ENCODE measurements at regions not wholly inside any gene's neighbourhood (a gene's known extent, or its start where the extent isn't known, plus 50 kb on each side); places are given as distances from the start of the nearest gene placed in this dataset.
"Not testable (repeated sequence)": the region's sequence is repeated elsewhere in the genome, so short reads cannot be mapped to it uniquely, and the experiment has no call there.

GRCh38 chr1:146581229-146581628 lies 352.4 kb upstream of the NOTCH2NLA start:
- no CpG with 5 or more reads among the region's 1 CpG for WGBS (ENCODE audit: insufficient coverage)
- H3K9me3 Mint-ChIP-seq; H3K9me3 ChIP-seq (replicated peaks in 1 of 2; ENCODE audit: control insufficient read depth in 1 of 2, insufficient read depth in 1 of 2, low read length in 2 of 2); H3K4me1 Mint-ChIP-seq; H3K27me3 ChIP-seq (ENCODE audit: control insufficient read depth in 2 of 2, insufficient read depth in 2 of 2, low read length in 2 of 2); H3K27me3 Mint-ChIP-seq (ENCODE audit: low read depth in 3 of 3); intact Hi-C loops (cut with micrococcal nuclease); H4K20me1 ChIP-seq (ENCODE audit: insufficient read depth, low read length); H3K36me3 ChIP-seq (replicated peaks in 1 of 2; ENCODE audit: control insufficient read depth in 1 of 2, insufficient read depth in 2 of 2, low read length in 2 of 2); H3K4me1 ChIP-seq (ENCODE audit: control insufficient read depth in 1 of 2, insufficient read depth in 2 of 2, low read length in 2 of 2); H3K79me2 ChIP-seq (ENCODE audit: insufficient read depth, low read length); DNase-seq; H3K36me3 Mint-ChIP-seq; H2AFZ ChIP-seq (ENCODE audit: insufficient read depth, low read depth, low read length, poor library complexity, severe bottlenecking); H3K9ac ChIP-seq (ENCODE audit: insufficient read depth, low read length, poor library complexity, severe bottlenecking); H3K4me3 Mint-ChIP-seq; H3K27ac ChIP-seq (ENCODE audit: low read depth in 1 of 2, low read length in 2 of 2); H3K4me2 ChIP-seq (replicated peaks; ENCODE audit: extremely low read depth, low read length, poor library complexity, severe bottlenecking); H3K27ac Mint-ChIP-seq; H3K4me3 ChIP-seq (replicated peaks in 1 of 3; ENCODE audit: low read depth in 2 of 3, low read length in 3 of 3): not testable (repeated sequence)

GRCh38 chr1:146567541-146567940 lies 338.7 kb upstream of the NOTCH2NLA start:
- H3K27ac Mint-ChIP-seq; intact Hi-C loops (cut with micrococcal nuclease); H2AFZ ChIP-seq (ENCODE audit: insufficient read depth, low read depth, low read length, poor library complexity, severe bottlenecking); H3K4me3 ChIP-seq (replicated peaks in 1 of 3; ENCODE audit: low read depth in 2 of 3, low read length in 3 of 3); H3K9me3 Mint-ChIP-seq; H3K4me2 ChIP-seq (replicated peaks; ENCODE audit: extremely low read depth, low read length, poor library complexity, severe bottlenecking); H3K79me2 ChIP-seq (ENCODE audit: insufficient read depth, low read length); H3K4me1 Mint-ChIP-seq; H3K27me3 Mint-ChIP-seq (ENCODE audit: low read depth in 3 of 3); H3K4me1 ChIP-seq (ENCODE audit: control insufficient read depth in 1 of 2, insufficient read depth in 2 of 2, low read length in 2 of 2); H4K20me1 ChIP-seq (ENCODE audit: insufficient read depth, low read length); H3K9me3 ChIP-seq (replicated peaks in 1 of 2; ENCODE audit: control insufficient read depth in 1 of 2, insufficient read depth in 1 of 2, low read length in 2 of 2); H3K36me3 Mint-ChIP-seq; H3K27me3 ChIP-seq (ENCODE audit: control insufficient read depth in 2 of 2, insufficient read depth in 2 of 2, low read length in 2 of 2); H3K27ac ChIP-seq (ENCODE audit: low read depth in 1 of 2, low read length in 2 of 2); H3K36me3 ChIP-seq (replicated peaks in 1 of 2; ENCODE audit: control insufficient read depth in 1 of 2, insufficient read depth in 2 of 2, low read length in 2 of 2); DNase-seq; H3K9ac ChIP-seq (ENCODE audit: insufficient read depth, low read length, poor library complexity, severe bottlenecking); H3K4me3 Mint-ChIP-seq: not testable (repeated sequence)
- no CpG with 5 or more reads among the region's 2 CpGs for WGBS (ENCODE audit: insufficient coverage)

GRCh38 chr1:146558032-146558431 lies 329.2 kb upstream of the NOTCH2NLA start:
- H4K20me1 ChIP-seq (ENCODE audit: insufficient read depth, low read length); H3K79me2 ChIP-seq (ENCODE audit: insufficient read depth, low read length); H3K27me3 ChIP-seq (ENCODE audit: control insufficient read depth in 2 of 2, insufficient read depth in 2 of 2, low read length in 2 of 2); H3K4me3 Mint-ChIP-seq; H3K4me1 ChIP-seq (ENCODE audit: control insufficient read depth in 1 of 2, insufficient read depth in 2 of 2, low read length in 2 of 2); H2AFZ ChIP-seq (ENCODE audit: insufficient read depth, low read depth, low read length, poor library complexity, severe bottlenecking); H3K27ac Mint-ChIP-seq; H3K4me1 Mint-ChIP-seq; DNase-seq; H3K27ac ChIP-seq (ENCODE audit: low read depth in 1 of 2, low read length in 2 of 2); H3K36me3 Mint-ChIP-seq; H3K4me2 ChIP-seq (replicated peaks; ENCODE audit: extremely low read depth, low read length, poor library complexity, severe bottlenecking); H3K9me3 ChIP-seq (replicated peaks in 1 of 2; ENCODE audit: control insufficient read depth in 1 of 2, insufficient read depth in 1 of 2, low read length in 2 of 2); intact Hi-C loops (cut with micrococcal nuclease); H3K9ac ChIP-seq (ENCODE audit: insufficient read depth, low read length, poor library complexity, severe bottlenecking); H3K27me3 Mint-ChIP-seq (ENCODE audit: low read depth in 3 of 3); H3K4me3 ChIP-seq (replicated peaks in 1 of 3; ENCODE audit: low read depth in 2 of 3, low read length in 3 of 3); H3K9me3 Mint-ChIP-seq; H3K36me3 ChIP-seq (replicated peaks in 1 of 2; ENCODE audit: control insufficient read depth in 1 of 2, insufficient read depth in 2 of 2, low read length in 2 of 2): not testable (repeated sequence)
- no CpG with 5 or more reads among the region's 3 CpGs for WGBS (ENCODE audit: insufficient coverage)

GRCh38 chr1:146556405-146556804 lies 327.6 kb upstream of the NOTCH2NLA start:
- H3K27ac ChIP-seq (ENCODE audit: low read depth in 1 of 2, low read length in 2 of 2); H3K9me3 ChIP-seq (replicated peaks in 1 of 2; ENCODE audit: control insufficient read depth in 1 of 2, insufficient read depth in 1 of 2, low read length in 2 of 2); H3K9ac ChIP-seq (ENCODE audit: insufficient read depth, low read length, poor library complexity, severe bottlenecking); H3K36me3 Mint-ChIP-seq; H3K27ac Mint-ChIP-seq; H3K27me3 Mint-ChIP-seq (ENCODE audit: low read depth in 3 of 3); H3K36me3 ChIP-seq (replicated peaks in 1 of 2; ENCODE audit: control insufficient read depth in 1 of 2, insufficient read depth in 2 of 2, low read length in 2 of 2); H3K9me3 Mint-ChIP-seq; H2AFZ ChIP-seq (ENCODE audit: insufficient read depth, low read depth, low read length, poor library complexity, severe bottlenecking); H3K4me3 ChIP-seq (replicated peaks in 1 of 3; ENCODE audit: low read depth in 2 of 3, low read length in 3 of 3); H4K20me1 ChIP-seq (ENCODE audit: insufficient read depth, low read length); H3K4me2 ChIP-seq (replicated peaks; ENCODE audit: extremely low read depth, low read length, poor library complexity, severe bottlenecking); H3K27me3 ChIP-seq (ENCODE audit: control insufficient read depth in 2 of 2, insufficient read depth in 2 of 2, low read length in 2 of 2); H3K4me3 Mint-ChIP-seq; intact Hi-C loops (cut with micrococcal nuclease); H3K79me2 ChIP-seq (ENCODE audit: insufficient read depth, low read length); DNase-seq; H3K4me1 Mint-ChIP-seq; H3K4me1 ChIP-seq (ENCODE audit: control insufficient read depth in 1 of 2, insufficient read depth in 2 of 2, low read length in 2 of 2): not testable (repeated sequence)
- WGBS (ENCODE audit: insufficient coverage), result no CpG with 5 or more reads among the region's 7 CpGs
